Loucy (cell line): ENCODE measurements at regions not wholly inside any gene's neighbourhood (a gene's known extent, or its start where the extent isn't known, plus 50 kb on each side); places are given as distances from the start of the nearest gene placed in this dataset.

Experiments
- EZH2phosphoT487 ChIP-seq: fragments of 200-600 bp; IDR thresholded peaks from 2 replicates; pipeline ENCODE4 v1.6.1; 2018; ENCODE audit warnings: antibody characterized with exemption, mild to moderate bottlenecking, moderate library complexity, borderline replicate concordance
- TF ChIP-seq, protein P1 (sequence below): fragments of 200-600 bp; sonication (generic); conservative IDR thresholded peaks from 2 replicates; pipeline ENCODE4 v1.5.1; 2014; ENCODE audit warnings: mild to moderate bottlenecking, antibody characterized with exemption, low read length

DNA sequence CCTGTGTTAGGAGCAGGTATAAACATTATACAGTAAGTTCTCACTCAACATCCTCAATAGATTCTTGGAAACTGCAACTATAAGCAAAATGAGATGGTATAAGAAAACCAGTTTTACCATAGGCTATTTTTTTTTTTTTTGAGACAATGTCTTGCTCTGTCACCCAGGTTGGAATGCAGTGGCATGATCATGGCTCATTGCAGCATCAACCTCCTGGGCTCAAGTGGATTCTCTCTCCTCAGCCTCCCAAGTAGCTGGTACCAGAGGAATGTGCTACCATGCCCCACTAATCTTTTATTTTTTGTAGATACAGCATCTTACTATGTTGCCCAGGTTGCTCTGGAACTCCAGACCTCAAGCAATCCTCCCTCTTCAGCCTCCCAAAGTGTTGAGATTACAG lies 50.1 kb upstream of the ADRB2 start:
- TF ChIP-seq, protein P1, sequence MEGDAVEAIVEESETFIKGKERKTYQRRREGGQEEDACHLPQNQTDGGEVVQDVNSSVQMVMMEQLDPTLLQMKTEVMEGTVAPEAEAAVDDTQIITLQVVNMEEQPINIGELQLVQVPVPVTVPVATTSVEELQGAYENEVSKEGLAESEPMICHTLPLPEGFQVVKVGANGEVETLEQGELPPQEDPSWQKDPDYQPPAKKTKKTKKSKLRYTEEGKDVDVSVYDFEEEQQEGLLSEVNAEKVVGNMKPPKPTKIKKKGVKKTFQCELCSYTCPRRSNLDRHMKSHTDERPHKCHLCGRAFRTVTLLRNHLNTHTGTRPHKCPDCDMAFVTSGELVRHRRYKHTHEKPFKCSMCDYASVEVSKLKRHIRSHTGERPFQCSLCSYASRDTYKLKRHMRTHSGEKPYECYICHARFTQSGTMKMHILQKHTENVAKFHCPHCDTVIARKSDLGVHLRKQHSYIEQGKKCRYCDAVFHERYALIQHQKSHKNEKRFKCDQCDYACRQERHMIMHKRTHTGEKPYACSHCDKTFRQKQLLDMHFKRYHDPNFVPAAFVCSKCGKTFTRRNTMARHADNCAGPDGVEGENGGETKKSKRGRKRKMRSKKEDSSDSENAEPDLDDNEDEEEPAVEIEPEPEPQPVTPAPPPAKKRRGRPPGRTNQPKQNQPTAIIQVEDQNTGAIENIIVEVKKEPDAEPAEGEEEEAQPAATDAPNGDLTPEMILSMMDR = no peak
- no peak for TF ChIP-seq EZH2phosphoT487
